Neuron (in vitro differentiated cells): ENCODE measurements at regions not wholly inside any gene's neighbourhood (a gene's known extent, or its start where the extent isn't known, plus 50 kb on each side); places are given as distances from the start of the nearest gene placed in this dataset.
"Not testable (repeated sequence)": the region's sequence is repeated elsewhere in the genome, so short reads cannot be mapped to it uniquely, and the experiment has no call there.

Experiments
- H2AFZ ChIP-seq: one replicate; pipeline ENCODE4 v1.6.1; 2013; ENCODE audit warnings: low read depth, mild to moderate bottlenecking, inconsistent platforms, low read length, moderate library complexity
- H3K27me3 ChIP-seq: one replicate; pipeline ENCODE4 v1.6.1; 2013; ENCODE audit warnings: low read length; ENCODE audit not compliant: insufficient read depth
- H3K36me3 ChIP-seq: one replicate; pipeline ENCODE4 v1.6.1; 2013; ENCODE audit warnings: low read length; ENCODE audit not compliant: insufficient read depth
- H3K4me1 ChIP-seq: one replicate; pipeline ENCODE4 v1.6.1; 2013; ENCODE audit warnings: low read length; ENCODE audit not compliant: insufficient read depth
- H3K4me3 ChIP-seq: 2 replicates; pipeline ENCODE4 v1.5.1; 2013; ENCODE audit warnings: mild to moderate bottlenecking, low read length, moderate library complexity
- H3K9me3 ChIP-seq: one replicate; pipeline ENCODE4 v1.6.1; 2013; ENCODE audit warnings: low read length

- peaks cover 9% of the 10 kb centered on the region for H3K4me1 ChIP-seq
Observed at GRCh38 chr5:126000507-126000906, 422.7 kb upstream of the GRAMD2B start.

GRCh38 chr5:126002222-126002897, 420.8 kb upstream of the GRAMD2B start:
- peaks cover 9% of the 10 kb centered on the region for H3K4me1 ChIP-seq
- H3K36me3 ChIP-seq: no peaks in the 10 kb centered on the region
- no peak overlapping the region for H2AFZ ChIP-seq
- no peak overlapping the region for H3K4me3 ChIP-seq
- no peaks in the 10 kb centered on the region for H3K9me3 ChIP-seq
- H3K27me3 ChIP-seq: no peaks in the 10 kb centered on the region

More at GRCh38 chr5:126000507-126000906, 422.7 kb upstream of the GRAMD2B start:
- H3K36me3 ChIP-seq: no peaks in the 10 kb centered on the region
- H3K27me3 ChIP-seq: no peaks in the 10 kb centered on the region
- no peak overlapping the region for H3K4me3 ChIP-seq
- no peaks in the 10 kb centered on the region for H3K9me3 ChIP-seq
- no peak overlapping the region for H2AFZ ChIP-seq

- H3K4me1 ChIP-seq: peaks cover 9% of the 10 kb centered on the region
- H3K27me3 ChIP-seq: no peaks in the 10 kb centered on the region
- no peak overlapping the region for H3K4me3 ChIP-seq
- H3K9me3 ChIP-seq: no peaks in the 10 kb centered on the region
- no peaks in the 10 kb centered on the region for H3K36me3 ChIP-seq
- H2AFZ ChIP-seq: no peak overlapping the region
Observed at GRCh38 chr5:126003309-126003708, 419.9 kb upstream of the GRAMD2B start.

GRCh38 chr5:126004636-126005035, 418.6 kb upstream of the GRAMD2B start:
- Histone ChIP-seq H3K36me3 (no peaks in the 10 kb centered on the region), H3K27me3 (no peaks in the 10 kb centered on the region), H3K4me3 (no peak overlapping the region), H3K4me1 (peaks cover 12% of the 10 kb centered on the region), H3K9me3 (no peaks in the 10 kb centered on the region), H2AFZ (no peak overlapping the region)

GRCh38 chr5:126007841-126008240, 415.4 kb upstream of the GRAMD2B start:
- Histone ChIP-seq H3K4me1 (peaks cover 4% of the 10 kb centered on the region), H3K4me3 (no peak overlapping the region), H3K27me3 (no peaks in the 10 kb centered on the region), H3K9me3 (no peaks in the 10 kb centered on the region), H3K36me3 (no peaks in the 10 kb centered on the region), H2AFZ (no peak overlapping the region)

- Histone ChIP-seq H3K4me3 (no peak overlapping the region), H3K36me3 (no peaks in the 10 kb centered on the region), H2AFZ (no peak overlapping the region), H3K27me3 (no peaks in the 10 kb centered on the region), H3K4me1 (peaks cover 20% of the 10 kb centered on the region), H3K9me3 (no peaks in the 10 kb centered on the region)
Observed at GRCh38 chr5:126009566-126009965, 413.6 kb upstream of the GRAMD2B start.

- H3K9me3 ChIP-seq, H3K27me3 ChIP-seq, H3K4me3 ChIP-seq, H2AFZ ChIP-seq, H3K36me3 ChIP-seq: not testable (repeated sequence)
- H3K4me1 ChIP-seq: peaks cover 38% of the 10 kb centered on the region
Observed at GRCh38 chr5:126011526-126011925, 411.7 kb upstream of the GRAMD2B start.

GRCh38 chr5:126014676-126015075, 408.5 kb upstream of the GRAMD2B start:
- Histone ChIP-seq H3K36me3 (no peaks in the 10 kb centered on the region), H3K4me1 (peaks cover 35% of the 10 kb centered on the region), H3K4me3 (no peak overlapping the region), H3K9me3 (no peaks in the 10 kb centered on the region), H3K27me3 (no peaks in the 10 kb centered on the region), H2AFZ (peak overlapping the region; percentile 52)

GRCh38 chr5:126015235-126016181, 407.7 kb upstream of the GRAMD2B start:
- H2AFZ ChIP-seq: peak overlapping the region; percentile 52

GRCh38 chr5:126016256-126016655, 407.0 kb upstream of the GRAMD2B start:
- Histone ChIP-seq H3K4me3 (no peak overlapping the region), H2AFZ (peak overlapping the region; percentile 52), H3K36me3 (no peaks in the 10 kb centered on the region), H3K27me3 (no peaks in the 10 kb centered on the region), H3K9me3 (no peaks in the 10 kb centered on the region), H3K4me1 (peaks cover 35% of the 10 kb centered on the region)

More at GRCh38 chr5:126015235-126016181, 407.7 kb upstream of the GRAMD2B start:
- Histone ChIP-seq H3K36me3 (no peaks in the 10 kb centered on the region), H3K9me3 (no peaks in the 10 kb centered on the region), H3K27me3 (no peaks in the 10 kb centered on the region), H3K4me1 (peaks cover 35% of the 10 kb centered on the region), H3K4me3 (no peak overlapping the region)

GRCh38 chr5:126017096-126017495, 406.1 kb upstream of the GRAMD2B start:
- H3K4me1 ChIP-seq: peaks cover 35% of the 10 kb centered on the region
- H3K9me3 ChIP-seq: no peaks in the 10 kb centered on the region
- no peaks in the 10 kb centered on the region for H3K36me3 ChIP-seq
- no peak overlapping the region for H3K4me3 ChIP-seq
- no peak overlapping the region for H2AFZ ChIP-seq
- H3K27me3 ChIP-seq: no peaks in the 10 kb centered on the region

- Histone ChIP-seq H3K27me3 (no peaks in the 10 kb centered on the region), H3K9me3 (no peaks in the 10 kb centered on the region), H3K4me1 (peaks cover 6% of the 10 kb centered on the region), H3K4me3 (no peak overlapping the region), H2AFZ (no peak overlapping the region), H3K36me3 (no peaks in the 10 kb centered on the region)
Observed at GRCh38 chr5:126020770-126021169, 402.4 kb upstream of the GRAMD2B start.

- Histone ChIP-seq H3K27me3 (no peaks in the 10 kb centered on the region), H3K9me3 (peaks cover 3% of the 10 kb centered on the region), H3K4me3 (no peak overlapping the region), H3K4me1 (no peaks in the 10 kb centered on the region), H3K36me3 (no peaks in the 10 kb centered on the region), H2AFZ (no peak overlapping the region)
Observed at GRCh38 chr5:126023994-126024441, 399.2 kb upstream of the GRAMD2B start.
